GM19468 (cell line): ENCODE measurements at regions not wholly inside any gene's neighbourhood (a gene's known extent, or its start where the extent isn't known, plus 50 kb on each side); places are given as distances from the start of the nearest gene placed in this dataset.

Experiments
- ATAC-seq: cut with Tn5 transposase; IDR thresholded peaks from one replicate; pipeline ENCODE4 v1.9.1; 2021; ENCODE audit warnings: mild to moderate bottlenecking, moderate library complexity, moderate number of reproducible peaks; ENCODE audit not compliant: unreplicated experiment; ENCODE audit errors: extremely low read depth

DNA sequence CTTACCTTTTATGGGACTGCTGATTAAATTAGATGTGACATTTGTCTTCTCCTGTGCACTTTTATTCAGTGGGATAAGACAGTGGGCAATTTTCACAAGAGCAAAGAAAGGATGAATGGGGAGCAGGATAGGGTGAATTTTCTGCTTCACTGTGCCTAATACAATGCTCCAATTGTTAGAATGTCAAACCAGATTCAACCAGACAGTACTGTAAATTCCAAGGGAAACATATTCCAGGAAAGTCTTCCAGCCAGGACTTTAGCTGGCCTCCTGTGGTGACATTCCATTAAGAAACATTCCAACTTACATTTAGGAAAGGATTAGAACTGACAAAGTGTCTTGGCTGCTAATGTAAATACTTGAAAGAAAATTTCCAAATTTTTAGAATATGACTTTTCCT lies 100.1 kb upstream of the PROK2 start:
- ATAC-seq = no peak

GRCh38 chr3:71881732-71882131 lies 96.8 kb upstream of the PROK2 start:
- ATAC-seq = no peak

- no peak for ATAC-seq
Measured at GRCh38 chr3:71881041-71881440, 96.1 kb upstream of the PROK2 start.

GRCh38 chr3:71879089-71879488 lies 94.1 kb upstream of the PROK2 start:
- no peak for ATAC-seq

DNA sequence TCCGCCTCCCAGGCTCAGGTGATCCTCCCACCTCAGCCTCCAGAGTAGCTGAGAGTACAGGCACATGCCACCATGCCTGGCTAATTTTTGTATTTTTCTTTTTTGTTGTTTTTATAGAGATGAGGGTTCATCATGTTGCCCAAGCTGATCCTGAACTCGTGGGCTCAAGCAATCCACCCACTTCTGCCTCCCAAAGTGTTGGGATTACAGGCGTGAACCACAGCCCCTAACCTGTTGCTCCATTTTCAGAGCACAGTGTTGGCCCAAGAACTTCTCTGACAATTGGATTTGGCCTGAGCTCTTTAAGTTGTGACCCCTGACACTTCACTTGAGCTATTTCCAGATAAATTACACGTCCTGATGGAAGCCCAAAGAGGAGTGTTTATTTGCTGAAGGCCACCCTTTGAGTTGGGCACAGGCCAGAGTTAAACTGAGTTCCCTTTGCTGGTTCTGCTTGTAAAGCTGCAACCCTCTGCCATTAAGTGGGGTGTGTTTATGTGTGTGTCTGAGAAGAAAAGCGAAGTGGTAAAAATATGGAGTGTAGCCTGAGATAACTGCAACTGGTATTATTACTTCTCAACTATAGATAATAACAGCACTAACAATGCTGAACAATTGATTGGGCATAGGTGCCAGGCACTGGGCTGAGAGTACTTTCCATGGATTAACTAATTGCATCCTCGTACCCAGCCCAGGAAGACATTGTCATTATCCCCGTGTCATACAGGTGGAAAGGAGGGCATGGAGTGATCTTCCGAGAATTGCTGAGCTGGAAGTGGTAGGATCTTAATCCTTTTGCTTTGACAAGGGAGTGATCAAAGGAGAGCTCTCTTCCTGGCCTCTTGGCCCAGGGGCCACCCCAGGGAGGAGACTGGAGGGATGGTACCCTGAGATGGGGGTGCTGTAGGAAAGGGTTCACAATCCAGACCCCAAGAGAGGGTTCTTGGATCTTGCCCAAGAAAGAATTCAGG lies 91.5 kb upstream of the PROK2 start:
- no peak for ATAC-seq

DNA sequence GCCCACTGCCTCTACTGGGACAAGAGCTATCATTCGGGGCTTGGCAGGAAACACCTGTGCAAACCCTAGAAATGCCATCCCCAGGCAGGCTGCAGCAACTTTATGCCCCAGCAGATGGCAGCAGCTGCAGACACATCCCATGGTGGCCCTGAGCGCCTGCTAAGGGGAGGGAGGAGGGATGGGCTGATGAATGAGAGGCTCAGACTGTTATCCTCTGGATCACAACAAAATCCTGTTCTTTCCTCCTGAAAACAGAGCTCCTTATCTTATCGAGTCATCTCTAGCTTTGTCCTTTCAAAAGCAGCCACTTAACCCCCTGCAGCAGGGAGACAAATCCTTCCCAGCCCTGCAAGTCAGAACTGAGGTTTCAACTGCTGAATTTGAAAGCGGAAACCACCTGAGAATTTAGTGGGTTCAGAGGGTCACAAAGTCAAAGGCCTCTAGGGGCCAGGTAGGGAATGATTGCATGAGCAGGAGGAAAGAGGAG lies 90.6 kb upstream of the PROK2 start:
- ATAC-seq = peak; percentile 63

GRCh38 chr3:71874618-71875017 lies 89.7 kb upstream of the PROK2 start:
- no peak for ATAC-seq

GRCh38 chr3:71873093-71873611 lies 88.2 kb upstream of the PROK2 start:
- no peak for ATAC-seq

- no peak for ATAC-seq
Measured at GRCh38 chr3:71872256-71872655, 87.3 kb upstream of the PROK2 start.

GRCh38 chr3:71870966-71871512 lies 86.1 kb upstream of the PROK2 start:
- ATAC-seq = no peak

DNA sequence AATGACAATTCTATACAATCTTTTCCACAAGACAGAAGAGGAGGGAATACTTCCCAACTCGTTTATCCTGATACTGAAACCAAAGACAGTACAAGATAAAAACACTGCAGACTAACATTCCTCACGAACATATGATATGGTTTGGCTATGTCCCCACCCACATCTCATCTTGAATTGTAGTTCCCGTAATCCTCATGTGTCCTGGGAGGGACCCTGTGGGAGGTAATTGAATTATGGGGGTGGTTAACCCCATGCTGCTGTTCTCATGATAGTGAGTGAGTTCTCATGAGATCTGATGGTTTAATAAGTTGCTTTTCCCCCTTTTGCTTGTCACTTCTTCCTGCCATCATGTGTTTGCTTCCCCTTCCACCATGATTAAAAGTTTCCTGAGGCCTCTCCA lies 83.9 kb upstream of the PROK2 start:
- no peak for ATAC-seq

GRCh38 chr3:71865727-71866126 lies 80.8 kb upstream of the PROK2 start:
- ATAC-seq = no peak

GRCh38 chr3:71863563-71864190 lies 78.7 kb upstream of the PROK2 start:
- no peak for ATAC-seq

DNA sequence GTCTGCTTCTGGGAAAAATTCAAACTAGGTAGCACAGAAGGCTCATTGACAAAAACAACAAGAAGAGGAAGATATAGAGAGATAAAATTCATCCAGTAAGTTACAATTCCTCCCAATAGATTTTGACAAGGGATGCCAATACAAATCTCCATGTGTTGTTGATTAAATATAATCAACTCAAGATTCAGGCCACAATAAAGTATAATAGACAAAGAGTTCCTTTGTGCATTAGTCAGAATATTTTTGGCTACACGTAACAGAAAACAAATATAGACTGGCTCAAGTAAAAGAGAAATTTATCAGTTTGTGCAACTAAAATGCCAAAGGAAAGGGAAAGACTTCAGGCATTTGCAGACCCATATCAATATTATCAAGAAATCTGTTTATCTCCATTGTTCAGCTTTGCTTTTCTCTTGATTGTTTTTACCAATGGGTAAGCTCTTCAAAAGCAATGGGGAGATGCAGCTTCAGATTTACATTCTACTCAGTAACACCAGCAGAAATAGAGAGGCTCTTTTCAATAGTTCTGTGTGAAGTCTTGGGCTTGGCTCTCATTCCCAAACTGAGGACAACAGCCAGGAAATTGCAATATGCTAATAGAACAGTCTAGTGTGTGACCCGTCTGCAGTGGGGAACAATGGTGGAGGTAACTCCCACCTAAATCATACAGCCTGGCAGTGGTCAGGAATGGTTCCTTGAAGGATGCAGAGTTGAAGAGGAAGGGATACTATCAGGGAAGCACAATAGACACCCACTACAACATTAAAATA lies 77.6 kb upstream of the PROK2 start:
- no peak for ATAC-seq

DNA sequence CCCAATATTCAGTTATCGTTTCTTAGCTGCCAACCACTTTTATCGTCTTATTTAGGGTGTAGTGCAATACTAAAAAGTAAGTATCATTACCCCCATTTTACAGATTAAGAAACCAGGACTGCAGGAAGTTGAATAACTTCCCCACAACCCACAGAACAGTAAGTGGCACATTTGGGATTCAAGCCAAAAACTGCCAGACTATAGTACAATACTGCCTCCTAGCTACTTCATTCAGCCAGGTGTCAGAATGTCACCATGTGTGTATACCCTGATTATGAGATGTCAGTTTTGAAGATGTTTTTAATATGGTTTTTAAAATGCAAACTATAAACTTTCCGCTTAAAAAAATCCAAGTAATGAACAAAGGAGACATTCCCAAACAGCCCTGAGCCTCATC lies 74.2 kb upstream of the PROK2 start:
- no peak for ATAC-seq

DNA sequence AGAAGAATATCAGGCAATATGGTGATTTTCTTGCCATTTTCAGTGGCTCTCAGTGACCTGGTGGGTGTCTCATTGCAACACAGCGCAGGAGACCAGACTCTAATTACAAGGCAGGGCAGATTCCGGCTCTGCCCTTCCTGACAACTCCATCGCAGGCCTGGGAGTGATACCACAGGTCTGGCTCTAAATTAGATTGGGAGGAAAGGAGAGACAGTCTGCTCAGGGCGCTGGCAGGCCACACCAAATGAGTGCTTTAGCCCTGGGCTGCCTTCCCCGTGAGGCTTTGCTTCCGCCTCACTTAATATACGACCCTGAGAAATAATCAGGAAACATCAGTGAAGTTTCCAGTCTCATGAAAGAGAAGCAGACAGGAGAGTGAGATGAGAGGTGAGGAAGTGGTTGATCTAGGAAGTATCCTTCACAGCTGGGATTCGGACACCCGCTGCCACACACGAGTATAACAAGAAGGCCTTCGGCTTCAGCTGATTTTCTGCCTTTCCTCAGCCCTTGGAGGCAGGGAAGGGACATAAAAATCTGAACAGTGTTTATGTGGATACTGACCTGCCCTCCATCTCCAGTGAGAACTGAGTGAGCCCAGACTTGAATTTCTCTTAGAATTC lies 73.7 kb upstream of the PROK2 start:
- no peak for ATAC-seq

GRCh38 chr3:71857956-71858355 lies 73.0 kb upstream of the PROK2 start:
- no peak for ATAC-seq

DNA sequence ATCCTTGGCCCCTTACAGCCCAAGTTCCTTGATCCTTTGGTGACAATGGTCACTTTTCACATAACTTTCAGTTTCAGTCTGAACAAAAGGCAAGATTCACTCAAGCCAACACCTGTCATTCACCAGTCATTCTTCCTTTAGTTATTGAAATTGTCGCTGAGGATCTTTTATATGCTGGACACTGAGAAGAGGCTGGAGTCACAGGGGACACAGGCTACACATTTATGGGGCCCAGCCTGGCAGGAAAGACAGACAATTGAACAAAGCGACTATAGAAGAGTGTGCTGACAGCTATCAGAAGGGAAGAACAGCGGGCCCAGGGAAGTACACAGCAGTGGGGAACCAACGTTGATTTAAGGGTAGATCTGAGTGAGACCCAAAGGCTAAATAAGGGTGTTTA lies 69.8 kb upstream of the PROK2 start:
- ATAC-seq = no peak

DNA sequence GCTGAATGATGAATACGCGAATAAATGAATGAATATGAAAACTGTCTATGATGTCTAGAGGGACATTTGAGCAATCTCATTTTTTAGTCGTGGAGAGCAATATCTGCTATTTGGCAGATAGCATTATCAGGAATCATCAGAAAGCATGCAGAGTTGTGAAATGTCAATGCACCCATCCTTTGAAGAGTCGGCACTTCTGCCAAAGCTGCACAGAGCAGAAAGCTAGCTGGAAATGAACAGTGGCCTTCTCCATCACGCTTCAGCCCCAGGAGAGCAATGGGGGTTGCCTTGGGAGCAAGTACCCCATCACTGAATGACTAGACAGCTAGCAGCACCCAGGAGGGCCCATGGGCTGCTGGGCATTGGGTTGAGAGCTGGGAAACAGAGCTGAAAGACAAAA lies 69.1 kb upstream of the PROK2 start:
- no peak for ATAC-seq

DNA sequence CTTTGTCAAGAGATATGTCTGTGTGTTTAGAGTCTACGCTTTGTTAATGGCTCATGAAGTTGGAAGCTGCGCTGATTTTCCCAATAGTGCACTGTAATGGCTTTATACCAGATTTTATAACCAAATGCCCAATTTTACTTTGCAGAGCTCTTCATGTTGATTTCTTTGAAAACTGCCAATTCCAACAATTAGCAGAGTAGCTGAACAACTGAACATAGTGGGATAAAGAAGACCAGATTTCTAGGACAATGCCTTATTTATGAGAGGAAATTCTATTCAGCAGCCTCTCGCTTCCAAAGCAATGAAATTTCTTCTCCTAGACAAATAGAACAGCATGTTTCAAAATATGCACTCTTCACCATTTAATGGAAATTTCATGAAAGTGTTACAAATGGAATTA lies 66.9 kb upstream of the PROK2 start:
- no peak for ATAC-seq
